ENCODE measurements at regions not wholly inside any gene's neighbourhood (a gene's known extent, or its start where the extent isn't known, plus 50 kb on each side); places are given as distances from the start of the nearest gene placed in this dataset.

DNA sequence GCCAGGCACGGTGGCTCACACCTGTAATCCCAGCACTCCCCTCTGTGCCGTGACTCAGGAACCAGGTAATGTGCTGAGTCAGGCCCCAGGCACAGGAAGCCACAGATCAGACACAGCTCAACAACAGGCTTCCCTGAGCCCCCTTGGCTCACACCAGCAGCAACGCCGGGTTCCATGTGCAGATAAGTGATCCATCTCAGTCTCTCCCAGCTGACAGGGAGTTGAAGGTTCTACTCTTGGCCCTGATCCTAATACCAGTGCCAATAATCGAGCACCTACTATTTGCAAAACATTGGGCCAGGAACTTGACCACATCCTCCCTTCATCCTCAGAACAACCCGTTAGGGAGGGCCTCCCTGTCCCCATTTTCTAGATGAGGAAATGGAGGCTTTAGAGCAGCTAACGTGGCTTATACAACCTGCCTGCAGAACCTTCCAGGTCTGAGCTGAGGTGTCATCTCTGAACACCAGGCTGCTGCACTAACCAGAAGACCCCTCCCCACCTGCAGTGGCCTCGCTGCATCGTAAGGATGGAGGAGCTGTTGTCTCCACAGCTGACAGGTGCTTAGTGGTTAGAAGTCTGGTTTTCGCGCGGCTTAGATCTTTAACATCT, 64.8 kb upstream of the AMZ2 start:
- TF ChIP-seq CTCF (IDR thresholded peaks at IDR 0.05): peak in 2 of 6 experiments; percentile 4 to 10
- TF ChIP-seq POLR2A (IDR thresholded peaks at IDR 0.05): no peak

All from Peyer's patch (tissue), 4 donors.